CD4-positive, alpha-beta T cell (primary cell): ENCODE measurements at regions not wholly inside any gene's neighbourhood (a gene's known extent, or its start where the extent isn't known, plus 50 kb on each side); places are given as distances from the start of the nearest gene placed in this dataset.

ENCODE experiments used
- ATAC-seq: fragments of 200-7000 bp; cut with Tn5 transposase; one replicate; pipeline ENCODE4 v1.10.0; 2022; ENCODE audit warnings: mild to moderate bottlenecking; ENCODE audit not compliant: poor library complexity
- CTCF ChIA-PET: fragments of 350-600 bp; sonication (Branson Sonifier 250); formaldehyde crosslinking; loops from one replicate; lab custom pipeline; 2021; ENCODE audit warnings: antibody characterized with exemption, inconsistent platforms; lab: Charles Lee
- POLR2A ChIA-PET: fragments of 350-600 bp; sonication (Branson Sonifier 250); formaldehyde crosslinking; loops from one replicate; lab custom pipeline; 2021; ENCODE audit warnings: antibody characterized with exemption, inconsistent platforms; lab: Charles Lee
- DNase-seq, 14 experiments: peaks; one replicate each; pipeline ENCODE4 v3.0.0-alpha.2; 2013 to 2020; ENCODE audit warnings: mixed read lengths in 2 of 14
- H3K27ac ChIP-seq, 2 donors: one replicate each; pipeline versions ENCODE4 v1.5.1 to v1.7.0; 2013; ENCODE audit warnings: low read length in 2 of 2, low read depth in 1 of 2, mild to moderate bottlenecking in 1 of 2
- H3K27me3 ChIP-seq, 2 experiments: 1 replicate in 1 of 2; 2 replicates in 1 of 2; pipeline versions ENCODE4 v1.6.1 to v1.7.0; 2013; ENCODE audit warnings: low read length in 2 of 2, control low read depth in 1 of 2, mild to moderate bottlenecking in 1 of 2, moderate library complexity in 1 of 2; ENCODE audit not compliant: insufficient read depth in 2 of 2, control insufficient read depth in 1 of 2
- H3K36me3 ChIP-seq: one replicate; pipeline ENCODE4 v1.6.1; 2013; ENCODE audit warnings: low read length, control low read depth; ENCODE audit not compliant: insufficient read depth
- H3K4me1 ChIP-seq: one replicate; pipeline ENCODE4 v1.6.1; 2013; ENCODE audit warnings: low read length, control low read depth; ENCODE audit not compliant: insufficient read depth
- H3K4me3 ChIP-seq: one replicate; pipeline ENCODE4 v1.5.1; 2013; ENCODE audit warnings: mild to moderate bottlenecking, low read length, moderate library complexity
- H3K9me3 ChIP-seq, 2 experiments: 1 replicate in 1 of 2; 2 replicates in 1 of 2; pipeline versions ENCODE4 v1.6.1 to v1.7.0; 2013; ENCODE audit warnings: low read length in 2 of 2, mild to moderate bottlenecking in 2 of 2, control low read depth in 1 of 2, moderate library complexity in 1 of 2; ENCODE audit not compliant: control insufficient read depth in 1 of 2, insufficient read depth in 1 of 2
- H3K27ac Mint-ChIP-seq: one replicate; pipeline ENCODE4 v1.8.0; 2020; ENCODE audit warnings: mixed read lengths
- H3K27me3 Mint-ChIP-seq: one replicate; pipeline ENCODE4 v1.8.0; 2021; ENCODE audit warnings: mixed read lengths
- H3K36me3 Mint-ChIP-seq: one replicate; pipeline ENCODE4 v1.8.0; 2021; ENCODE audit warnings: low read depth, mixed read lengths
- H3K4me1 Mint-ChIP-seq: one replicate; pipeline ENCODE4 v1.8.0; 2021; ENCODE audit warnings: low read depth, mixed read lengths
- H3K4me3 Mint-ChIP-seq: one replicate; pipeline ENCODE4 v1.8.0; 2020; ENCODE audit warnings: mild to moderate bottlenecking, mixed read lengths
- H3K9me3 Mint-ChIP-seq: one replicate; pipeline ENCODE4 v1.8.0; 2020; ENCODE audit warnings: mixed read lengths
- CTCF ChIP-seq: fragments of 200-600 bp; IDR thresholded peaks from one replicate; pipeline ENCODE4 v1.8.0; 2022; ENCODE audit warnings: antibody characterized with exemption, mild to moderate bottlenecking
- intact Hi-C, 2 experiments: fragments of 100-400 bp; cut with DNase I in 1 of 2; cut with micrococcal nuclease in 1 of 2; formaldehyde crosslinking; loops; one replicate each; pipeline versions ENCODE4 v1.15.1 to v1.9.0; 2023 to 2025; cut with DNase I, micrococcal nuclease

- peaks cover 38% of the 10 kb centered on the region for H3K27me3 Mint-ChIP-seq
- no peaks in the 10 kb centered on the region for H3K36me3 Mint-ChIP-seq
- H3K4me3 ChIP-seq: no peak overlapping the region
- H3K27me3 ChIP-seq: peaks cover 5 to 13% of the 10 kb centered on the region in 2 experiments
- TF ChIP-seq CTCF: no peak
- H3K27ac Mint-ChIP-seq: no peak overlapping the region
- CTCF ChIA-PET: no interaction called here
- H3K4me1 ChIP-seq: no peaks in the 10 kb centered on the region
- H3K4me3 Mint-ChIP-seq: no peak overlapping the region
- no peaks in the 10 kb centered on the region for H3K36me3 ChIP-seq
- DNase-seq (no peak), ATAC-seq (no peak)
- H3K9me3 ChIP-seq: no peaks in the 10 kb centered on the region
- no peaks in the 10 kb centered on the region for H3K9me3 Mint-ChIP-seq
- POLR2A ChIA-PET: no interaction called here
- H3K4me1 Mint-ChIP-seq: no peaks in the 10 kb centered on the region
- no peak overlapping the region for H3K27ac ChIP-seq
- intact Hi-C loops: no loop called here
Measured at GRCh38 chr10:118967160-118967559, 62.4 kb upstream of the NANOS1 start.

GRCh38 chr10:118968060-118968459 is 61.5 kb upstream of the NANOS1 start:
- Mint-ChIP-seq H3K36me3 (no peaks in the 10 kb centered on the region), H3K27ac (no peak overlapping the region), H3K27me3 (peaks cover 32% of the 10 kb centered on the region), H3K9me3 (no peaks in the 10 kb centered on the region), H3K4me3 (no peak overlapping the region), H3K4me1 (no peaks in the 10 kb centered on the region)
- no peak overlapping the region for H3K27ac ChIP-seq
- H3K4me3 ChIP-seq: no peak overlapping the region
- ATAC-seq (no peak), DNase-seq (peak in 1 of 14 experiments; percentile 4)
- intact Hi-C loops: no loop called here
- no peaks in the 10 kb centered on the region for H3K4me1 ChIP-seq
- H3K36me3 ChIP-seq: no peaks in the 10 kb centered on the region
- no peak for TF ChIP-seq CTCF
- peaks cover 5 to 13% of the 10 kb centered on the region in 2 experiments for H3K27me3 ChIP-seq
- no peaks in the 10 kb centered on the region for H3K9me3 ChIP-seq
- ChIA-PET CTCF (no interaction called here), POLR2A (no interaction called here)

GRCh38 chr10:118968482-118968881 is 61.0 kb upstream of the NANOS1 start:
- Histone ChIP-seq H3K4me1 (no peaks in the 10 kb centered on the region), H3K4me3 (no peak overlapping the region), H3K9me3 (no peaks in the 10 kb centered on the region), H3K27ac (no peak overlapping the region), H3K27me3 (peaks cover 5 to 13% of the 10 kb centered on the region in 2 experiments), H3K36me3 (no peaks in the 10 kb centered on the region)
- Mint-ChIP-seq H3K27ac (no peak overlapping the region), H3K4me1 (no peaks in the 10 kb centered on the region), H3K27me3 (peaks cover 32% of the 10 kb centered on the region), H3K36me3 (no peaks in the 10 kb centered on the region), H3K4me3 (no peak overlapping the region), H3K9me3 (peaks cover 2% of the 10 kb centered on the region)
- no peak for TF ChIP-seq CTCF
- no peak for ATAC-seq
- CTCF ChIA-PET: no interaction called here
- POLR2A ChIA-PET: no interaction called here
- DNase-seq: no peak
- intact Hi-C loops: no loop called here
